Endothelial cell (in vitro differentiated cells): ENCODE measurements at regions not wholly inside any gene's neighbourhood (a gene's known extent, or its start where the extent isn't known, plus 50 kb on each side); places are given as distances from the start of the nearest gene placed in this dataset.
A peak's percentile ranks its signal among the peaks of the same experiment; 100 is the strongest.

Experiments used
- DNase-seq: peaks from one replicate; pipeline ENCODE4 v3.0.0; 2021; ENCODE audit warnings: low spot score
- H3K27ac Mint-ChIP-seq: one replicate; pipeline ENCODE4 v1.8.0; 2021; ENCODE audit warnings: mixed read lengths, inconsistent platforms; ENCODE audit not compliant: unreplicated experiment
- H3K27me3 Mint-ChIP-seq: one replicate; pipeline ENCODE4 v1.8.0; 2021; ENCODE audit warnings: mild to moderate bottlenecking, moderate library complexity, mixed read lengths, inconsistent platforms; ENCODE audit not compliant: unreplicated experiment
- H3K36me3 Mint-ChIP-seq: one replicate; pipeline ENCODE4 v1.8.0; 2021; ENCODE audit warnings: mild to moderate bottlenecking, low read depth, mixed read lengths, inconsistent platforms; ENCODE audit not compliant: unreplicated experiment
- H3K4me1 Mint-ChIP-seq: one replicate; pipeline ENCODE4 v1.8.0; 2021; ENCODE audit warnings: mild to moderate bottlenecking, mixed read lengths, inconsistent platforms; ENCODE audit not compliant: unreplicated experiment
- H3K4me3 Mint-ChIP-seq: one replicate; pipeline ENCODE4 v1.8.0; 2021; ENCODE audit warnings: mild to moderate bottlenecking, mixed read lengths, inconsistent platforms; ENCODE audit not compliant: unreplicated experiment
- H3K9me3 Mint-ChIP-seq: one replicate; pipeline ENCODE4 v1.8.0; 2021; ENCODE audit warnings: mixed read lengths, inconsistent platforms; ENCODE audit not compliant: unreplicated experiment
- TF ChIP-seq, protein P1 (sequence below): fragments of 200-600 bp; sonication (generic); IDR thresholded peaks from one replicate; pipeline ENCODE4 v1.5.0; 2021; ENCODE audit warnings: antibody characterized with exemption; ENCODE audit not compliant: unreplicated experiment

DNA sequence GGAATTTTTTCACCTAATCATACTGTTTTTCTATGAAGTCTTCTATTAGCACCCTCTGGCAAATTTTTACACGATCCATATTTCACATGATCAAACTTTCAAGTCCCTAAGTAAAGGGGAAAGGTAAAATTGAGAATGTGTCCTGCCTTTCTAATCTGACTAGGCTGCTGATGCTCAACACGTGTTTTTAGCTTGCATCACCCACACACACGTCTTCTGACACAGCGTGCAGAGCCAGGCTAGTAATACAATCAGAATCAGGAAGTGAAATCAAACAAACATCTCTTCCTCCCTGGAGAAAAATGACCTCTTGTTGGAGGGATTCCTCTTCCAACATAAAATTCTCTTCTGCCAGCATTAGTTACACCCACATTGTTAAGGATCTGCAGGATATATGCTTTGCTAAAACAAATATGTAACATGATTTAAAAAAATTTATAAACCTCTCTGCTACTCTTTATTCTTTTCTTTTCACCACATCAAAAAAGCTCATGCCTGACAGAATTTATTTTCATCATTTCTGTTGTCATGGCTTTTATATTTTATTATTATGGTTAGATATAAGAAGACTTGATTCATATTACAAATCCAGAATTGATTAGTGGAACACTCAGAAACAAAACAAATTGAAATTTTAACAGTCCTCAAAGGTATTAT lies 122.4 kb downstream of the RAP2B start:
- H3K36me3 Mint-ChIP-seq, result no peaks in the 10 kb centered on the region
- DNase-seq, result no peak
- no peak overlapping the region for H3K4me3 Mint-ChIP-seq
- H3K9me3 Mint-ChIP-seq, result no peaks in the 10 kb centered on the region
- peaks cover 9% of the 10 kb centered on the region for H3K4me1 Mint-ChIP-seq
- peak overlapping the region; percentile 10 for H3K27ac Mint-ChIP-seq
- peaks cover 2% of the 10 kb centered on the region for H3K27me3 Mint-ChIP-seq
- TF ChIP-seq, protein P1, sequence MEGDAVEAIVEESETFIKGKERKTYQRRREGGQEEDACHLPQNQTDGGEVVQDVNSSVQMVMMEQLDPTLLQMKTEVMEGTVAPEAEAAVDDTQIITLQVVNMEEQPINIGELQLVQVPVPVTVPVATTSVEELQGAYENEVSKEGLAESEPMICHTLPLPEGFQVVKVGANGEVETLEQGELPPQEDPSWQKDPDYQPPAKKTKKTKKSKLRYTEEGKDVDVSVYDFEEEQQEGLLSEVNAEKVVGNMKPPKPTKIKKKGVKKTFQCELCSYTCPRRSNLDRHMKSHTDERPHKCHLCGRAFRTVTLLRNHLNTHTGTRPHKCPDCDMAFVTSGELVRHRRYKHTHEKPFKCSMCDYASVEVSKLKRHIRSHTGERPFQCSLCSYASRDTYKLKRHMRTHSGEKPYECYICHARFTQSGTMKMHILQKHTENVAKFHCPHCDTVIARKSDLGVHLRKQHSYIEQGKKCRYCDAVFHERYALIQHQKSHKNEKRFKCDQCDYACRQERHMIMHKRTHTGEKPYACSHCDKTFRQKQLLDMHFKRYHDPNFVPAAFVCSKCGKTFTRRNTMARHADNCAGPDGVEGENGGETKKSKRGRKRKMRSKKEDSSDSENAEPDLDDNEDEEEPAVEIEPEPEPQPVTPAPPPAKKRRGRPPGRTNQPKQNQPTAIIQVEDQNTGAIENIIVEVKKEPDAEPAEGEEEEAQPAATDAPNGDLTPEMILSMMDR, result no peak

DNA sequence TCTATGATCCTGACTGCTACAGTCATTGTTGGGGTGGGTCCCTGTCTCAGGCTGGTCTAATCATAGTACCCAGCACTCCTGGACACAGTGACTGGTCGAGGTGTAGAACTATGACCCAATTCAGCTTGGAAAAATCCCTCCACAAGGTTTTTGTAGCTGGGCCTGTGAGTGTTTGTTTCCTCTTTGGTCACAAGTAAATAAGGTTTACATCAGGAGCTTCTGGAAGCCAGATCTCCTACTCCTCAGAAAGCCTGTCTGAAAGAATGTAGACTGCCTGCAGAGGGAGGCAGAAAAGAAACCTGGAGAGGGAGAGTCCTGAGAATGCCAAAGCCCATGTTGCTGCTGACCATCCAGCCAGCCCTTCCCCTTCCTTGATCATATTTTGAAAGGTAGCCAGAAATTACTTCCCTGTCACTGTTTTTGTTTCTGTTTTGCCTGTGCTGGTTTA lies 123.2 kb downstream of the RAP2B start:
- TF ChIP-seq, protein P1, result no peak
- Mint-ChIP-seq H3K4me1 (peaks cover 11% of the 10 kb centered on the region), H3K27me3 (peaks cover 2% of the 10 kb centered on the region), H3K36me3 (no peaks in the 10 kb centered on the region), H3K9me3 (no peaks in the 10 kb centered on the region), H3K27ac (no peak overlapping the region), H3K4me3 (no peak overlapping the region)
- DNase-seq, result no peak

DNA sequence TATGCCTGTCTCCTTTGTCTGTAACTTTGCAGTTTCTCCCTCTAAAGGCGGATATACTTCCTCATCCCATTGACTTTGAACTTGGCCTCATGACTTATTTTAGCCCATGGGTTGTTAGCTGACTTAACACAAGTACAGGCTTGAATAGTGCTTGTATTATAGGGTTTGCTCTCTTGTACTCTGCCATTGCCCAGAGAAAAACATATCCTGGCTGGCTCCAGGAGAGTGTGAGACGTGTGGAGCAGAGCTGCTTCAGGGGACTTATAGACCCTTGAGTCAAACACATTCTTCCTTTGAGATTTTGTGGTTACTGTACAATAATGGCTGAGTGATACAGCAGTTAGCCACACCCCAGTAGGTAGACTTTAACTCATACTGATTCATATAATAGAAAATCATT lies 124.0 kb downstream of the RAP2B start:
- peaks cover 2% of the 10 kb centered on the region for H3K27me3 Mint-ChIP-seq
- no peaks in the 10 kb centered on the region for H3K36me3 Mint-ChIP-seq
- no peak overlapping the region for H3K27ac Mint-ChIP-seq
- H3K9me3 Mint-ChIP-seq, result no peaks in the 10 kb centered on the region
- no peak for DNase-seq
- TF ChIP-seq, protein P1, result no peak
- H3K4me3 Mint-ChIP-seq, result no peak overlapping the region
- peaks cover 13% of the 10 kb centered on the region for H3K4me1 Mint-ChIP-seq

DNA sequence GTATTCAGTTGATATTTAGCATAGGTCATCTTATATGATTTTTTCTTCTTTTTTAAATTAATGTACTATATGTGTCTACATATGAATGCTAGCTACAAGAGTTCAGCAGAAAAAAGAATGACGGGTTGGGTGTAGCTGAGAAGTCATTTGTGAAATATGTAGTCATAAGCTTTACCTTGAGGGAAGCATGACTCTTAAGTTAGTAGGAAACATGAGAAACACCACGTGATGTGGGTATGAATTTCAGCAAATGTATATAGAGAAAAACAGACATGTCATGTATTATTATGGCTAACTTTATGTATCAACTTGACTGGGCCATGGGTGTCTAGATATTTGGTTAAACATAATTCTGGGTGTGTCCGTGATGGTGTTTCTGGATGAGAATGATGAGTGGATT lies 125.0 kb downstream of the RAP2B start:
- H3K4me3 Mint-ChIP-seq, result no peak overlapping the region
- peaks cover 5% of the 10 kb centered on the region for H3K27me3 Mint-ChIP-seq
- peaks cover 13% of the 10 kb centered on the region for H3K4me1 Mint-ChIP-seq
- H3K27ac Mint-ChIP-seq, result no peak overlapping the region
- DNase-seq, result no peak
- TF ChIP-seq, protein P1, result no peak
- H3K9me3 Mint-ChIP-seq, result no peaks in the 10 kb centered on the region
- no peaks in the 10 kb centered on the region for H3K36me3 Mint-ChIP-seq

DNA sequence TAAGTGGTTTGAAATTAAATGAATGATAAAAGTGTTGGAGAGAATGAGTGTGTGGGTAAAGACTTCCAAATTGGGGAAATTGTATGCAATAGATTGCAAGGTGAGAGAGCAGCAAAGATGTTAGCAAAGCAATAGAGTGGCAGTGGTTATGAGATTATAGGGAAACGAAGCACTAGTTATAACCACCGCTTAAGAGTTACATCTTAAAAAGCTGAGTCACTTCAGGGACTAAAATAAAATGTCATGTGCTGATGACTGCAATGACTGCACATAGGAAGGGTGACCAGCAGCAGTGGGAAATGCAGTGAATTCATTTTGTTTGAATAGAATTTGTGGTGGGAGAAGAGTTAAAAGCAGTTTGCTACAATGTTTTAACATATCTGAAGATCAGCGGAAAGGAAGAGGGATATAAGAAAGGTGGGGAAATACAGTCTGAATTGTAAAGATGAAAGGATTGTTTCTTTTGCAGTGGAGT lies 127.3 kb downstream of the RAP2B start:
- no peak for DNase-seq
- Mint-ChIP-seq H3K27ac (no peak overlapping the region), H3K9me3 (no peaks in the 10 kb centered on the region), H3K27me3 (peaks cover 5% of the 10 kb centered on the region), H3K4me3 (no peak overlapping the region), H3K36me3 (no peaks in the 10 kb centered on the region), H3K4me1 (peaks cover 11% of the 10 kb centered on the region)
- TF ChIP-seq, protein P1, result no peak
